ENCODE measurements at regions not wholly inside any gene's neighbourhood (a gene's known extent, or its start where the extent isn't known, plus 50 kb on each side); places are given as distances from the start of the nearest gene placed in this dataset.

- Mint-ChIP-seq H3K4me1 (no peaks in the 10 kb centered on the region), H3K27me3 (ENCODE audit: low read depth in 3 of 3) (peaks cover 0 to 4% (median 0%) of the 10 kb centered on the region in 3 donors), H3K9me3 (peaks cover 0 to under 1% (median 0%) of the 10 kb centered on the region in 6 donors), H3K27ac (no peak overlapping the region), H3K36me3 (no peaks in the 10 kb centered on the region), H3K4me3 (no peak overlapping the region)
- DNase-seq, result no peak
Observed at GRCh38 chr20:39873286-39873685, 815.8 kb downstream of the MAFB start.

- no peak overlapping the region for H3K4me3 Mint-ChIP-seq
- no peaks in the 10 kb centered on the region for H3K4me1 Mint-ChIP-seq
- H3K27ac Mint-ChIP-seq, result no peak overlapping the region
Observed at GRCh38 chr20:39871013-39871412, 818.0 kb downstream of the MAFB start.

GRCh38 chr20:39865446-39865845 lies 823.6 kb downstream of the MAFB start:
- Mint-ChIP-seq H3K4me3 (no peak overlapping the region), H3K27me3 (ENCODE audit: low read depth in 3 of 3) (peaks cover 0 to 4% (median 1%) of the 10 kb centered on the region in 3 donors), H3K9me3 (peaks cover 0 to 4% (median 0%) of the 10 kb centered on the region in 6 donors), H3K4me1 (no peaks in the 10 kb centered on the region), H3K36me3 (no peaks in the 10 kb centered on the region), H3K27ac (no peak overlapping the region)
- no peak for DNase-seq

More at GRCh38 chr20:39871013-39871412, 818.0 kb downstream of the MAFB start:
- Mint-ChIP-seq H3K27me3 (ENCODE audit: low read depth in 3 of 3) (peaks cover 0 to 2% (median 0%) of the 10 kb centered on the region in 3 donors), H3K36me3 (no peaks in the 10 kb centered on the region), H3K9me3 (peaks cover 0 to 4% (median 0%) of the 10 kb centered on the region in 6 donors)
- DNase-seq, result no peak

- Mint-ChIP-seq H3K36me3 (no peaks in the 10 kb centered on the region), H3K27me3 (ENCODE audit: low read depth in 3 of 3) (peaks cover 3 to 7% (median 6%) of the 10 kb centered on the region in 3 donors), H3K9me3 (peaks cover 0 to 4% (median 0%) of the 10 kb centered on the region in 6 donors), H3K4me3 (no peak overlapping the region), H3K4me1 (no peaks in the 10 kb centered on the region), H3K27ac (no peak overlapping the region)
- no peak for DNase-seq
Observed at GRCh38 chr20:39862470-39862891, 826.6 kb downstream of the MAFB start.

- H3K36me3 Mint-ChIP-seq, result no peaks in the 10 kb centered on the region
- H3K27me3 Mint-ChIP-seq (ENCODE audit: low read depth in 3 of 3), result peaks cover 3 to 7% (median 6%) of the 10 kb centered on the region in 3 donors
- H3K9me3 Mint-ChIP-seq, result peaks cover 0 to 4% (median 0%) of the 10 kb centered on the region in 6 donors
- no peak overlapping the region for H3K27ac Mint-ChIP-seq
- no peak overlapping the region for H3K4me3 Mint-ChIP-seq
- no peak for DNase-seq
- no peaks in the 10 kb centered on the region for H3K4me1 Mint-ChIP-seq
Observed at GRCh38 chr20:39861381-39861780, 827.7 kb downstream of the MAFB start.

GRCh38 chr20:39857835-39858234 lies 831.2 kb downstream of the MAFB start:
- H3K4me3 Mint-ChIP-seq, result no peak overlapping the region
- peaks cover 0 to 4% (median 0%) of the 10 kb centered on the region in 6 donors for H3K9me3 Mint-ChIP-seq
- no peak for DNase-seq
- H3K27me3 Mint-ChIP-seq (ENCODE audit: low read depth in 3 of 3), result peaks cover 3 to 6% (median 3%) of the 10 kb centered on the region in 3 donors
- H3K27ac Mint-ChIP-seq, result no peak overlapping the region
- no peaks in the 10 kb centered on the region for H3K4me1 Mint-ChIP-seq
- H3K36me3 Mint-ChIP-seq, result no peaks in the 10 kb centered on the region

GRCh38 chr20:39857187-39857586 lies 831.8 kb downstream of the MAFB start:
- H3K9me3 Mint-ChIP-seq, result peaks cover 0 to 4% (median 0%) of the 10 kb centered on the region in 6 donors
- no peak overlapping the region for H3K27ac Mint-ChIP-seq
- H3K36me3 Mint-ChIP-seq, result no peaks in the 10 kb centered on the region
- H3K4me1 Mint-ChIP-seq, result no peaks in the 10 kb centered on the region
- H3K4me3 Mint-ChIP-seq, result no peak overlapping the region
- no peak for DNase-seq
- peaks cover 3 to 6% (median 3%) of the 10 kb centered on the region in 3 donors for H3K27me3 Mint-ChIP-seq (ENCODE audit: low read depth in 3 of 3)

GRCh38 chr20:39855799-39856198 lies 833.2 kb downstream of the MAFB start:
- no peak for DNase-seq
- no peak overlapping the region for H3K27ac Mint-ChIP-seq
- peaks cover 0 to 4% (median 0%) of the 10 kb centered on the region in 6 donors for H3K9me3 Mint-ChIP-seq
- H3K36me3 Mint-ChIP-seq, result no peaks in the 10 kb centered on the region
- no peak overlapping the region for H3K4me3 Mint-ChIP-seq
- H3K4me1 Mint-ChIP-seq, result no peaks in the 10 kb centered on the region
- H3K27me3 Mint-ChIP-seq (ENCODE audit: low read depth in 3 of 3), result peaks cover 3 to 6% (median 3%) of the 10 kb centered on the region in 3 donors

- Mint-ChIP-seq H3K9me3 (peaks cover 0 to 4% (median 0%) of the 10 kb centered on the region in 6 donors), H3K27ac (no peak overlapping the region), H3K27me3 (ENCODE audit: low read depth in 3 of 3) (peaks cover 3 to 7% (median 3%) of the 10 kb centered on the region in 3 donors), H3K36me3 (no peaks in the 10 kb centered on the region), H3K4me3 (no peak overlapping the region), H3K4me1 (no peaks in the 10 kb centered on the region)
- DNase-seq, result no peak
Observed at GRCh38 chr20:39855056-39855455, 834.0 kb downstream of the MAFB start.

GRCh38 chr20:39853636-39854035 lies 835.4 kb downstream of the MAFB start:
- DNase-seq, result no peak
- Mint-ChIP-seq H3K27ac (no peak overlapping the region), H3K4me1 (no peaks in the 10 kb centered on the region)

GRCh38 chr20:39853050-39853449 lies 836.0 kb downstream of the MAFB start:
- H3K27ac Mint-ChIP-seq, result no peak overlapping the region
- DNase-seq, result no peak
- H3K36me3 Mint-ChIP-seq, result no peaks in the 10 kb centered on the region
- no peak overlapping the region for H3K4me3 Mint-ChIP-seq
- H3K9me3 Mint-ChIP-seq, result peaks cover 0 to 2% (median 0%) of the 10 kb centered on the region in 6 donors
- H3K27me3 Mint-ChIP-seq (ENCODE audit: low read depth in 3 of 3), result peaks cover 0 to 3% (median 0%) of the 10 kb centered on the region in 3 donors
- no peaks in the 10 kb centered on the region for H3K4me1 Mint-ChIP-seq

More at GRCh38 chr20:39853636-39854035, 835.4 kb downstream of the MAFB start:
- peaks cover 0 to 4% (median 0%) of the 10 kb centered on the region in 6 donors for H3K9me3 Mint-ChIP-seq
- H3K27me3 Mint-ChIP-seq (ENCODE audit: low read depth in 3 of 3), result peaks cover 2 to 6% (median 3%) of the 10 kb centered on the region in 3 donors
- H3K4me3 Mint-ChIP-seq, result no peak overlapping the region
- H3K36me3 Mint-ChIP-seq, result no peaks in the 10 kb centered on the region

GRCh38 chr20:39851459-39851858 lies 837.6 kb downstream of the MAFB start:
- no peak overlapping the region for H3K27ac Mint-ChIP-seq
- peaks cover 0 to 2% (median 0%) of the 10 kb centered on the region in 6 donors for H3K9me3 Mint-ChIP-seq
- no peak overlapping the region for H3K4me3 Mint-ChIP-seq
- no peaks in the 10 kb centered on the region for H3K36me3 Mint-ChIP-seq
- no peaks in the 10 kb centered on the region for H3K4me1 Mint-ChIP-seq
- H3K27me3 Mint-ChIP-seq (ENCODE audit: low read depth in 3 of 3), result peaks cover 0 to 3% (median 0%) of the 10 kb centered on the region in 3 donors
- no peak for DNase-seq

GRCh38 chr20:39850821-39851330 lies 838.2 kb downstream of the MAFB start:
- DNase-seq, result no peak
- no peaks in the 10 kb centered on the region for H3K4me1 Mint-ChIP-seq
- no peak overlapping the region for H3K4me3 Mint-ChIP-seq
- H3K36me3 Mint-ChIP-seq, result no peaks in the 10 kb centered on the region
- no peak overlapping the region for H3K27ac Mint-ChIP-seq
- peaks cover 0 to 3% (median 0%) of the 10 kb centered on the region in 3 donors for H3K27me3 Mint-ChIP-seq (ENCODE audit: low read depth in 3 of 3)
- H3K9me3 Mint-ChIP-seq, result peaks cover 0 to 2% (median 0%) of the 10 kb centered on the region in 6 donors

GRCh38 chr20:39850246-39850645 lies 838.8 kb downstream of the MAFB start:
- no peak overlapping the region for H3K27ac Mint-ChIP-seq
- H3K36me3 Mint-ChIP-seq, result no peaks in the 10 kb centered on the region
- peaks cover 0 to 1% (median 0%) of the 10 kb centered on the region in 3 donors for H3K27me3 Mint-ChIP-seq (ENCODE audit: low read depth in 3 of 3)
- no peak for DNase-seq
- H3K4me3 Mint-ChIP-seq, result no peak overlapping the region
- H3K9me3 Mint-ChIP-seq, result peaks cover 0 to 2% (median 0%) of the 10 kb centered on the region in 6 donors
- no peaks in the 10 kb centered on the region for H3K4me1 Mint-ChIP-seq

GRCh38 chr20:39849664-39850063 lies 839.4 kb downstream of the MAFB start:
- no peak overlapping the region for H3K4me3 Mint-ChIP-seq
- peaks cover 0 to 1% (median 0%) of the 10 kb centered on the region in 3 donors for H3K27me3 Mint-ChIP-seq (ENCODE audit: low read depth in 3 of 3)
- H3K36me3 Mint-ChIP-seq, result no peaks in the 10 kb centered on the region
- DNase-seq, result no peak
- H3K9me3 Mint-ChIP-seq, result peaks cover 0 to 2% (median 0%) of the 10 kb centered on the region in 6 donors
- H3K4me1 Mint-ChIP-seq, result no peaks in the 10 kb centered on the region
- H3K27ac Mint-ChIP-seq, result no peak overlapping the region
